Type B pancreatic cell (in vitro differentiated cells): ENCODE measurements at regions not wholly inside any gene's neighbourhood (a gene's known extent, or its start where the extent isn't known, plus 50 kb on each side); places are given as distances from the start of the nearest gene placed in this dataset.

Experiments used
- DNase-seq: peaks from one replicate; pipeline ENCODE4 v3.0.0; 2021; ENCODE audit warnings: mixed read lengths; ENCODE audit not compliant: unreplicated experiment; ENCODE audit errors: extremely low spot score
- H3K27ac Mint-ChIP-seq: 2 replicates; pipeline ENCODE4 v1.8.0; 2021; ENCODE audit warnings: mild to moderate bottlenecking, mixed read lengths
- H3K27me3 Mint-ChIP-seq: 2 replicates; pipeline ENCODE4 v1.8.0; 2021; ENCODE audit warnings: mixed read lengths
- H3K36me3 Mint-ChIP-seq: 2 replicates; pipeline ENCODE4 v1.8.0; 2021; ENCODE audit warnings: mixed read lengths
- H3K4me1 Mint-ChIP-seq: one replicate; pipeline ENCODE4 v1.8.0; 2021; ENCODE audit warnings: mixed read lengths; ENCODE audit not compliant: unreplicated experiment
- H3K4me3 Mint-ChIP-seq: 2 replicates; pipeline ENCODE4 v1.8.0; 2021; ENCODE audit warnings: mild to moderate bottlenecking, mixed read lengths
- H3K9me3 Mint-ChIP-seq: 2 replicates; pipeline ENCODE4 v1.8.0; 2021; ENCODE audit warnings: mixed read lengths
- CTCF ChIP-seq: fragments of 200-600 bp; sonication (generic); conservative IDR thresholded peaks from 2 replicates; pipeline ENCODE4 v1.5.0; 2021; ENCODE audit warnings: antibody characterized with exemption, mild to moderate bottlenecking

DNA sequence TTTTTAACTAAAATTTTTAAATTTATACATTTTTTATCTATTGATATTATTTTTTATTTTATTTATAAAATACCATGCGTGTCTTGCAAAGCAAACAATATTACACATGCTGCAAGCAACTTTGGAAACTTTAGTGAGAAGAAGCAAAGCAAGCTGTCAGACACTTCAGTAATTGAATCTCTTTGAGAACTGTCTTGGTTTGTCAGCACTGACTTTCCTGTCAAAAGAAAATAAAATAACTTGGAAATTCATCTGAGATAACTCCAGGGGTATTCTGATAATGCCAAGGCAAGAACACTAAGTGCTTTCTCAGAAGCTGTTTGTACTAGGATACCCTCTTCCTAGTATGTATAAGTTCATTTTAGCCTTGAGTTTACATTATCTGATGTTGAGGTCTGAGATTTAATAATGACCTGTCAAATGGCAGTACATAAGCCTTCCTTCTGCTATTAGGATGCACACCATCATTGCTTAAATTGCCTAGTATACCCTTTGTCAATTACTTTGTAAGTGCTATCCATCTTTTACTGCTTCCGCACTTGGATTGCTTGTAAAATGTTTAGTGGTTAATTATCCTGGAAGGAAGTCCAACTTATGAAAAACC, 624.2 kb upstream of the AGA start:
- TF ChIP-seq CTCF, result no peak
- no peak overlapping the region for H3K27ac Mint-ChIP-seq
- no peaks in the 10 kb centered on the region for H3K27me3 Mint-ChIP-seq
- DNase-seq, result no peak
- no peaks in the 10 kb centered on the region for H3K9me3 Mint-ChIP-seq
- H3K4me3 Mint-ChIP-seq, result no peak overlapping the region
- no peaks in the 10 kb centered on the region for H3K4me1 Mint-ChIP-seq
- no peaks in the 10 kb centered on the region for H3K36me3 Mint-ChIP-seq

GRCh38 chr4:178068136-178068535, 625.9 kb upstream of the AGA start:
- H3K4me1 Mint-ChIP-seq, result no peaks in the 10 kb centered on the region
- no peaks in the 10 kb centered on the region for H3K36me3 Mint-ChIP-seq
- no peak overlapping the region for H3K27ac Mint-ChIP-seq
- DNase-seq, result no peak
- TF ChIP-seq CTCF, result no peak
- no peaks in the 10 kb centered on the region for H3K9me3 Mint-ChIP-seq
- H3K27me3 Mint-ChIP-seq, result no peaks in the 10 kb centered on the region
- no peak overlapping the region for H3K4me3 Mint-ChIP-seq

GRCh38 chr4:178070163-178070562, 627.9 kb upstream of the AGA start:
- Mint-ChIP-seq H3K36me3 (no peaks in the 10 kb centered on the region), H3K27me3 (no peaks in the 10 kb centered on the region), H3K9me3 (no peaks in the 10 kb centered on the region), H3K4me1 (no peaks in the 10 kb centered on the region), H3K27ac (no peak overlapping the region), H3K4me3 (no peak overlapping the region)
- DNase-seq, result no peak
- TF ChIP-seq CTCF, result no peak

- no peaks in the 10 kb centered on the region for H3K9me3 Mint-ChIP-seq
- DNase-seq, result no peak
- H3K27me3 Mint-ChIP-seq, result no peaks in the 10 kb centered on the region
- no peaks in the 10 kb centered on the region for H3K36me3 Mint-ChIP-seq
- no peaks in the 10 kb centered on the region for H3K4me1 Mint-ChIP-seq
- no peak overlapping the region for H3K4me3 Mint-ChIP-seq
- no peak for TF ChIP-seq CTCF
- H3K27ac Mint-ChIP-seq, result no peak overlapping the region
These were observed 638.1 kb upstream of the AGA start for GRCh38 chr4:178080312-178080711.

DNA sequence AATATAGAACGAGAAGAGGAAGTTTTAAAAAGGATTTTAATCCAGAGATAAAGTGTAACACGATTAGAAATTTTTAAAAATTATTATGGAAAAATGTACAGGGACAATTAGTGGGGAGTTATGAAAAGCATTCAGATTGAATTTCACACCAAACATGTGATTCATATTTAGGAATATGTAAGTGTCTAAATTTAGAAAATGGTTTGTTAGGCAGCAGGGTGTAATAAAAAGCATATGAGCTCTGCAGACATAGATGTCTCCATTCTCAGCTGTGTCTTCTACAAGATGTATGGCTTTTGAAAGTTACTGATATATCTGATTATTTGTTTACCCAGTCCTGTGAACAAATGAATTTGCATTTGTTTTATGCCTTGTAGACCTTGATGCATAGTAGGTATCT, 638.9 kb upstream of the AGA start:
- DNase-seq, result no peak
- Mint-ChIP-seq H3K9me3 (no peaks in the 10 kb centered on the region), H3K4me1 (no peaks in the 10 kb centered on the region), H3K27ac (no peak overlapping the region), H3K4me3 (no peak overlapping the region), H3K27me3 (peaks cover 2% of the 10 kb centered on the region), H3K36me3 (no peaks in the 10 kb centered on the region)
- no peak for TF ChIP-seq CTCF

DNA sequence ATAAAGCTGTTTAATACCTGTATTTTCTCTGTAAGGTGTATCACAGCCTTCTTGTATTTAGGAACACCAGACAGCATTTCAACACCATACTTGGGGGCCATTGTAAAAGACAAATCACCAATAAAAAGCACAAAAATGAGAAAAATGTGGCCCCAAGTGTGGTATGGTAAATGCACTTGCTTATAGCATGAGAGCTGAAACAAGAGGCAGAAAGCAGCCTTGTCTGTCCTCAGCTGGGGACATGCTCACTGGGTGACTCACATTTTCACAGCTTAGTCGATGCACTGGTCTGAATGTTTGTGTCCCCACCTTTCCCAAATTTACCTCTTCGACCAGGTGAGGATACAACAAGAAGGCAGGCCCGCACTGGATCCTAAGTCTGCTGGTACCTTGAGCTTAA, 639.7 kb upstream of the AGA start:
- no peaks in the 10 kb centered on the region for H3K36me3 Mint-ChIP-seq
- DNase-seq, result no peak
- no peaks in the 10 kb centered on the region for H3K9me3 Mint-ChIP-seq
- H3K4me3 Mint-ChIP-seq, result no peak overlapping the region
- H3K27me3 Mint-ChIP-seq, result peaks cover 5% of the 10 kb centered on the region
- H3K27ac Mint-ChIP-seq, result no peak overlapping the region
- no peak for TF ChIP-seq CTCF
- no peaks in the 10 kb centered on the region for H3K4me1 Mint-ChIP-seq
